HEK293T (cell line): ENCODE measurements at regions not wholly inside any gene's neighbourhood (a gene's known extent, or its start where the extent isn't known, plus 50 kb on each side); places are given as distances from the start of the nearest gene placed in this dataset.

Experiments used
- BHLHE40 ChIP-seq: fragments of 450-650 bp; IDR thresholded peaks from 2 replicates; pipeline ENCODE4 v1.6.1; 2016; ENCODE audit warnings: mild to moderate bottlenecking, moderate library complexity, borderline replicate concordance
- ELF4 ChIP-seq: fragments of 450-650 bp; IDR thresholded peaks from 2 replicates; pipeline ENCODE4 v1.6.1; 2017; ENCODE audit warnings: antibody characterized with exemption

- TF ChIP-seq BHLHE40 (no peak), ELF4 (no peak)
Measured at GRCh38 chr2:47658646-47659320, 88.0 kb upstream of the KCNK12 start.
